CD4-positive, alpha-beta T cell (primary cell): ENCODE measurements at regions not wholly inside any gene's neighbourhood (a gene's known extent, or its start where the extent isn't known, plus 50 kb on each side); places are given as distances from the start of the nearest gene placed in this dataset.

Experiments
- ATAC-seq: fragments of 200-7000 bp; cut with Tn5 transposase; one replicate; pipeline ENCODE4 v1.10.0; 2022; ENCODE audit warnings: mild to moderate bottlenecking; ENCODE audit not compliant: poor library complexity
- CTCF ChIA-PET: fragments of 350-600 bp; sonication (Branson Sonifier 250); formaldehyde crosslinking; loops from one replicate; lab custom pipeline; 2021; ENCODE audit warnings: antibody characterized with exemption, inconsistent platforms; lab: Charles Lee
- POLR2A ChIA-PET: fragments of 350-600 bp; sonication (Branson Sonifier 250); formaldehyde crosslinking; loops from one replicate; lab custom pipeline; 2021; ENCODE audit warnings: antibody characterized with exemption, inconsistent platforms; lab: Charles Lee
- DNase-seq, 14 experiments: peaks; one replicate each; pipeline ENCODE4 v3.0.0-alpha.2; 2013 to 2020; ENCODE audit warnings: mixed read lengths in 2 of 14
- H3K27ac ChIP-seq, 2 donors: one replicate each; pipeline versions ENCODE4 v1.5.1 to v1.7.0; 2013; ENCODE audit warnings: low read length in 2 of 2, low read depth in 1 of 2, mild to moderate bottlenecking in 1 of 2
- H3K27me3 ChIP-seq, 2 experiments: 1 replicate in 1 of 2; 2 replicates in 1 of 2; pipeline versions ENCODE4 v1.6.1 to v1.7.0; 2013; ENCODE audit warnings: low read length in 2 of 2, control low read depth in 1 of 2, mild to moderate bottlenecking in 1 of 2, moderate library complexity in 1 of 2; ENCODE audit not compliant: insufficient read depth in 2 of 2, control insufficient read depth in 1 of 2
- H3K36me3 ChIP-seq: one replicate; pipeline ENCODE4 v1.6.1; 2013; ENCODE audit warnings: low read length, control low read depth; ENCODE audit not compliant: insufficient read depth
- H3K4me1 ChIP-seq: one replicate; pipeline ENCODE4 v1.6.1; 2013; ENCODE audit warnings: low read length, control low read depth; ENCODE audit not compliant: insufficient read depth
- H3K4me3 ChIP-seq: one replicate; pipeline ENCODE4 v1.5.1; 2013; ENCODE audit warnings: mild to moderate bottlenecking, low read length, moderate library complexity
- H3K9me3 ChIP-seq, 2 experiments: 1 replicate in 1 of 2; 2 replicates in 1 of 2; pipeline versions ENCODE4 v1.6.1 to v1.7.0; 2013; ENCODE audit warnings: low read length in 2 of 2, mild to moderate bottlenecking in 2 of 2, control low read depth in 1 of 2, moderate library complexity in 1 of 2; ENCODE audit not compliant: control insufficient read depth in 1 of 2, insufficient read depth in 1 of 2
- H3K27ac Mint-ChIP-seq: one replicate; pipeline ENCODE4 v1.8.0; 2020; ENCODE audit warnings: mixed read lengths
- H3K27me3 Mint-ChIP-seq: one replicate; pipeline ENCODE4 v1.8.0; 2021; ENCODE audit warnings: mixed read lengths
- H3K36me3 Mint-ChIP-seq: one replicate; pipeline ENCODE4 v1.8.0; 2021; ENCODE audit warnings: low read depth, mixed read lengths
- H3K4me1 Mint-ChIP-seq: one replicate; pipeline ENCODE4 v1.8.0; 2021; ENCODE audit warnings: low read depth, mixed read lengths
- H3K4me3 Mint-ChIP-seq: one replicate; pipeline ENCODE4 v1.8.0; 2020; ENCODE audit warnings: mild to moderate bottlenecking, mixed read lengths
- H3K9me3 Mint-ChIP-seq: one replicate; pipeline ENCODE4 v1.8.0; 2020; ENCODE audit warnings: mixed read lengths
- intact Hi-C, 2 experiments: fragments of 100-400 bp; cut with DNase I in 1 of 2; cut with micrococcal nuclease in 1 of 2; formaldehyde crosslinking; loops; one replicate each; pipeline versions ENCODE4 v1.15.1 to v1.9.0; 2023 to 2025; cut with DNase I, micrococcal nuclease
- TF ChIP-seq, protein P1 (sequence below): fragments of 200-600 bp; IDR thresholded peaks from one replicate; pipeline ENCODE4 v1.8.0; 2022; ENCODE audit warnings: antibody characterized with exemption, mild to moderate bottlenecking

DNA sequence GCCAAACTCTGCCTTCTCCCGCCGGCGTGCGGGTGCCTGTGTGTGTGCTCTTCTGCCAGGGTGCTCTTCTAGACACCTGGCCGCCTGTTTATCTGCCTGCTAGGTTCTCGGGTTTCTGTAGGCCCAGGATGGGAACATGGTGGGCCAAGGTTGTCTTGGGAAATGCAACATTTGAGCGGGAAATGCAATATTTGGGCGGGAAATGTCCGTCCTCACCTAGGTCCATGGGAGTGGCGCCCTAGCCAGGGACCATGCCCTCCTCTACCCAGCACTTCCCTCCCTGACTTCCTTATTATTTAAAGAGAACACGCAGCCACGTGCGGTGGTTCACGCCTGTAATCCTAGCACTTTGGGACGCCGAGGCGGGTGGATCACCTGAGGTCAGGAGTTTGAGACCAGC lies 392.6 kb downstream of the FAT4 start:
- Histone ChIP-seq H3K4me1 (no peaks in the 10 kb centered on the region), H3K4me3 (no peak overlapping the region), H3K9me3 (peaks cover 0 to 12% of the 10 kb centered on the region in 2 experiments), H3K36me3 (no peaks in the 10 kb centered on the region), H3K27ac (no peak overlapping the region), H3K27me3 (no peaks in the 10 kb centered on the region)
- intact Hi-C loops = no loop called here
- ChIA-PET CTCF (no interaction called here), POLR2A (no interaction called here)
- Mint-ChIP-seq H3K27me3 (no peaks in the 10 kb centered on the region), H3K36me3 (no peaks in the 10 kb centered on the region), H3K27ac (no peak overlapping the region), H3K4me3 (no peak overlapping the region), H3K9me3 (no peaks in the 10 kb centered on the region), H3K4me1 (no peaks in the 10 kb centered on the region)
- TF ChIP-seq, protein P1, sequence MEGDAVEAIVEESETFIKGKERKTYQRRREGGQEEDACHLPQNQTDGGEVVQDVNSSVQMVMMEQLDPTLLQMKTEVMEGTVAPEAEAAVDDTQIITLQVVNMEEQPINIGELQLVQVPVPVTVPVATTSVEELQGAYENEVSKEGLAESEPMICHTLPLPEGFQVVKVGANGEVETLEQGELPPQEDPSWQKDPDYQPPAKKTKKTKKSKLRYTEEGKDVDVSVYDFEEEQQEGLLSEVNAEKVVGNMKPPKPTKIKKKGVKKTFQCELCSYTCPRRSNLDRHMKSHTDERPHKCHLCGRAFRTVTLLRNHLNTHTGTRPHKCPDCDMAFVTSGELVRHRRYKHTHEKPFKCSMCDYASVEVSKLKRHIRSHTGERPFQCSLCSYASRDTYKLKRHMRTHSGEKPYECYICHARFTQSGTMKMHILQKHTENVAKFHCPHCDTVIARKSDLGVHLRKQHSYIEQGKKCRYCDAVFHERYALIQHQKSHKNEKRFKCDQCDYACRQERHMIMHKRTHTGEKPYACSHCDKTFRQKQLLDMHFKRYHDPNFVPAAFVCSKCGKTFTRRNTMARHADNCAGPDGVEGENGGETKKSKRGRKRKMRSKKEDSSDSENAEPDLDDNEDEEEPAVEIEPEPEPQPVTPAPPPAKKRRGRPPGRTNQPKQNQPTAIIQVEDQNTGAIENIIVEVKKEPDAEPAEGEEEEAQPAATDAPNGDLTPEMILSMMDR = no peak
- DNase-seq = no peak
- ATAC-seq = no peak

DNA sequence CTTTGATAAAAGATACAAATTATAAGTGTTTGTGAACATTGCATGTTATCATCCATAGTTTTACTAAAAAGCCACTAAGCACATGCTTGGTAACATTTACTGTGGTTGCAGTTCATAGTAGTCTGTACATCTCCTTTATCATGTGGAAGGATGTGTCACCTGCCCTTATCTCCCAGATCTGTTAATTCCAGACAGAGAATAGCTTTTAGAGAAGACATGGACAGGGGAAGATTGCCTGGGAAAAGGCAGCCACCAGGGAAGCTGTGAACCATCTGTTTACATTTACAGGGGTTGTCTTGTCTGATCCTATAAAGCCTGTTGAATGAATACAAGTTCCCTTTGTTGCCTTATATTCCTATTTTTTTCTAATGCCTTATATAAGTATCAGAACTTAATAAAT lies 396.0 kb downstream of the FAT4 start:
- no peak for ATAC-seq
- intact Hi-C loops = no loop called here
- H3K9me3 Mint-ChIP-seq = peaks cover 4% of the 10 kb centered on the region
- POLR2A ChIA-PET = no interaction called here
- no peak overlapping the region for H3K27ac Mint-ChIP-seq
- H3K4me1 ChIP-seq = no peaks in the 10 kb centered on the region
- no peaks in the 10 kb centered on the region for H3K4me1 Mint-ChIP-seq
- peaks cover 0 to 16% of the 10 kb centered on the region in 2 experiments for H3K9me3 ChIP-seq
- H3K36me3 Mint-ChIP-seq = no peaks in the 10 kb centered on the region
- no peaks in the 10 kb centered on the region for H3K36me3 ChIP-seq
- H3K27me3 Mint-ChIP-seq = no peaks in the 10 kb centered on the region
- CTCF ChIA-PET = no interaction called here
- no peak overlapping the region for H3K27ac ChIP-seq
- H3K4me3 ChIP-seq = no peak overlapping the region
- DNase-seq = no peak
- H3K27me3 ChIP-seq = no peaks in the 10 kb centered on the region
- TF ChIP-seq, protein P1 = no peak
- no peak overlapping the region for H3K4me3 Mint-ChIP-seq

DNA sequence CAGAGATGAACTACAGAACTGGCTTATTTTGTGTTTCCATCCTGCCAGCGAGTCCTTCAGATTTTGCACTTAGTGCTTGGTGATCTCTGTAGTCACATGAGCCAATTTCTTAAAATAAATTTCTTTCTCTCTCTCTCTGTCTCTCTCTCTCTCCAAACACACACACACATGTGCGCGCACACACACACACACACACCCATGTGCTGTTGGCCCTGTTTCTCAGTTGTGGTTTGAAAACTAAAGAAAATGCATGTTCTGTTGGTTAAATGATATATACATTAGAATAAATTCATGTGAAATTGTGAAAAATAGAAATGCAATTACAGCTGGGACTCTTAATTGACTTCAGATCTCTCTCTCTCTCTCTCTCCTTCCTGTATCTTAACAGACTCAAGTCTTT lies 399.3 kb downstream of the FAT4 start:
- intact Hi-C loops = no loop called here
- Mint-ChIP-seq H3K27ac (no peak overlapping the region), H3K36me3 (no peaks in the 10 kb centered on the region), H3K4me1 (no peaks in the 10 kb centered on the region), H3K4me3 (no peak overlapping the region), H3K9me3 (peaks cover 4% of the 10 kb centered on the region), H3K27me3 (no peaks in the 10 kb centered on the region)
- ATAC-seq (no peak), DNase-seq (no peak)
- POLR2A ChIA-PET = no interaction called here
- Histone ChIP-seq H3K4me3 (no peak overlapping the region), H3K27me3 (no peaks in the 10 kb centered on the region), H3K27ac (no peak overlapping the region), H3K36me3 (no peaks in the 10 kb centered on the region), H3K4me1 (no peaks in the 10 kb centered on the region), H3K9me3 (peaks cover 0 to 3% of the 10 kb centered on the region in 2 experiments)
- TF ChIP-seq, protein P1 = no peak
- CTCF ChIA-PET = no interaction called here
